PC-9 (cell line): ENCODE measurements at regions not wholly inside any gene's neighbourhood (a gene's known extent, or its start where the extent isn't known, plus 50 kb on each side); places are given as distances from the start of the nearest gene placed in this dataset.

Source experiments
- BruUV-seq: library from RNA; stranded (reverse); fragments of 400-500 nt; replicated peaks from 2 replicates; lab custom pipeline; 2021; lab: Mats Ljungman, UMichigan
- CTCF ChIA-PET: fragments of 300-600 bp; sonication (Branson Sonifier 250); formaldehyde crosslinking; loops from one replicate; lab custom pipeline; 2022; ENCODE audit warnings: antibody characterized with exemption; lab: Charles Lee
- POLR2A ChIA-PET: fragments of 300-600 bp; sonication (Branson Sonifier 250); formaldehyde crosslinking; loops from one replicate; lab custom pipeline; 2022; ENCODE audit warnings: antibody characterized with exemption; ENCODE audit not compliant: unreplicated experiment; lab: Charles Lee
- DNase-seq, 2 experiments: peaks; one replicate each; pipeline versions ENCODE4 v3.0.0 to v3.0.0-alpha.2; 2015 to 2022; ENCODE audit warnings: mixed read lengths in 1 of 2
- H2AFZ ChIP-seq: fragments of 200-600 bp; sonication (generic); 2 replicates; pipeline ENCODE4 v1.8.1; 2017; ENCODE audit warnings: antibody characterized with exemption
- H3F3A ChIP-seq: fragments of 200-600 bp; sonication (generic); 2 replicates; pipeline ENCODE4 v1.8.1; 2017; ENCODE audit warnings: antibody characterized with exemption, mild to moderate bottlenecking, low read depth; ENCODE audit not compliant: insufficient read depth
- H3K27ac ChIP-seq: fragments of 200-600 bp; sonication (generic); 2 replicates; pipeline ENCODE4 v1.6.1; 2016; ENCODE audit warnings: mixed run types
- H3K27me3 ChIP-seq: fragments of 200-600 bp; sonication (generic); 2 replicates; pipeline ENCODE4 v1.6.1; 2016; ENCODE audit warnings: low read depth, mixed run types; ENCODE audit not compliant: insufficient read depth
- H3K36me3 ChIP-seq: fragments of 200-600 bp; sonication (generic); 2 replicates; pipeline ENCODE4 v1.6.1; 2016; ENCODE audit warnings: low read depth, mixed run types
- H3K4me1 ChIP-seq: fragments of 200-600 bp; sonication (generic); replicated peaks from 2 replicates; pipeline ENCODE4 v1.6.1; 2016; ENCODE audit warnings: mixed run types; ENCODE audit not compliant: insufficient read depth
- H3K4me2 ChIP-seq: fragments of 200-600 bp; sonication (generic); 2 replicates; pipeline ENCODE4 v1.6.1; 2017; ENCODE audit warnings: mixed run types
- H3K4me3 ChIP-seq: fragments of 200-600 bp; sonication (generic); 2 replicates; pipeline ENCODE4 v1.6.1; 2016; ENCODE audit warnings: mixed run types
- H3K79me2 ChIP-seq: fragments of 200-600 bp; sonication (generic); 2 replicates; pipeline ENCODE4 v1.6.1; 2017; ENCODE audit warnings: low read depth, mixed run types
- H3K9me2 ChIP-seq: fragments of 200-600 bp; sonication (generic); 2 replicates; pipeline ENCODE4 v1.8.1; 2017; ENCODE audit warnings: mild to moderate bottlenecking; ENCODE audit not compliant: insufficient read depth
- H3K9me3 ChIP-seq: fragments of 200-600 bp; sonication (generic); 2 replicates; pipeline ENCODE4 v1.8.1; 2016; ENCODE audit warnings: low read depth; ENCODE audit not compliant: insufficient read depth
- H4K20me1 ChIP-seq: fragments of 200-600 bp; sonication (generic); 2 replicates; pipeline ENCODE4 v1.8.1; 2017; ENCODE audit not compliant: insufficient read depth
- CTCF ChIP-seq: fragments of 200-600 bp; sonication (generic); conservative IDR thresholded peaks from 2 replicates; pipeline ENCODE4 v1.6.1; 2017; ENCODE audit warnings: mixed run types, antibody characterized with exemption, mild to moderate bottlenecking, moderate library complexity
- EZH2 ChIP-seq: fragments of 200-600 bp; sonication (generic); IDR thresholded peaks from 2 replicates; pipeline ENCODE4 v1.8.0; 2017; ENCODE audit warnings: antibody characterized with exemption, low read depth
- intact Hi-C: fragments of 100-400 bp; cut with micrococcal nuclease; formaldehyde crosslinking; loops from one replicate; pipeline ENCODE4 v1.10.0; 2022; ENCODE audit not compliant: unreplicated experiment

GRCh38 chr1:221371705-221372104, 370.2 kb downstream of the DUSP10 start:
- POLR2A ChIA-PET: no interaction called here
- Histone ChIP-seq H3K9me3 (peaks cover 7% of the 10 kb centered on the region; the same call in 1 of the 2 replicates), H3K4me3 (no peak overlapping the region), H3K79me2 (no peaks in the 10 kb centered on the region), H4K20me1 (no peaks in the 10 kb centered on the region), H2AFZ (no peak overlapping the region), H3K4me1 (no peaks in the 10 kb centered on the region), H3F3A (no peaks in the 10 kb centered on the region), H3K4me2 (no peak overlapping the region), H3K27ac (no peak overlapping the region), H3K27me3 (no peaks in the 10 kb centered on the region), H3K9me2 (no peaks in the 10 kb centered on the region), H3K36me3 (no peaks in the 10 kb centered on the region)
- TF ChIP-seq CTCF (no peak), EZH2 (no peak)
- intact Hi-C loops: no loop called here
- DNase-seq: no peak
- no TSS peak for BruUV-seq
- CTCF ChIA-PET: no interaction called here

- peaks cover 7% of the 10 kb centered on the region; the same call in 1 of the 2 replicates for H3K9me3 ChIP-seq
- POLR2A ChIA-PET: interaction anchor here (0.7 kb wide), 1 partner anchor 9 kb away, joined by 14 read pairs; no protein-coding TSS in a partner anchor
- no peaks in the 10 kb centered on the region for H3K79me2 ChIP-seq
- intact Hi-C loops: no loop called here
- no peaks in the 10 kb centered on the region; the same call in 1 of the 2 replicates for H3K9me2 ChIP-seq
- BruUV-seq: no TSS peak
- no peaks in the 10 kb centered on the region for H3K27me3 ChIP-seq
- no peak overlapping the region for H2AFZ ChIP-seq
- no peaks in the 10 kb centered on the region for H3K4me1 ChIP-seq
- no peak for TF ChIP-seq EZH2
- no peak for TF ChIP-seq CTCF
- H4K20me1 ChIP-seq: no peaks in the 10 kb centered on the region
- no peak overlapping the region for H3K4me2 ChIP-seq
- H3K27ac ChIP-seq: no peak overlapping the region
- CTCF ChIA-PET: no interaction called here
- H3K36me3 ChIP-seq: no peaks in the 10 kb centered on the region
- H3F3A ChIP-seq: no peaks in the 10 kb centered on the region
- DNase-seq: no peak
- H3K4me3 ChIP-seq: no peak overlapping the region
Measured at GRCh38 chr1:221373795-221374194, 368.1 kb downstream of the DUSP10 start.

- no peak for DNase-seq
- POLR2A ChIA-PET: no interaction called here
- Histone ChIP-seq H3K4me1 (no peaks in the 10 kb centered on the region), H3K36me3 (no peaks in the 10 kb centered on the region), H3K27me3 (no peaks in the 10 kb centered on the region), H3K4me3 (no peak overlapping the region), H3K4me2 (no peak overlapping the region), H3K9me2 (no peaks in the 10 kb centered on the region; the same call in 1 of the 2 replicates), H2AFZ (no peak overlapping the region), H3F3A (no peaks in the 10 kb centered on the region), H4K20me1 (no peaks in the 10 kb centered on the region), H3K79me2 (no peaks in the 10 kb centered on the region), H3K9me3 (no peaks in the 10 kb centered on the region), H3K27ac (no peak overlapping the region)
- BruUV-seq: no TSS peak
- TF ChIP-seq CTCF (no peak), EZH2 (no peak)
- CTCF ChIA-PET: no interaction called here
- intact Hi-C loops: no loop called here
Measured at GRCh38 chr1:221376286-221376685, 365.6 kb downstream of the DUSP10 start.
